ENCODE measurements at regions not wholly inside any gene's neighbourhood (a gene's known extent, or its start where the extent isn't known, plus 50 kb on each side); places are given as distances from the start of the nearest gene placed in this dataset.

- TF ChIP-seq CTCF (conservative IDR thresholded peaks at IDR 0.05; ENCODE audit: low read depth, low read length), result no peak
- no peak for TF ChIP-seq EZH2 (IDR thresholded peaks at IDR 0.05; ENCODE audit: low read length, unreplicated experiment)
- TF ChIP-seq EZH2phosphoT487 (IDR thresholded peaks at IDR 0.05; ENCODE audit: borderline replicate concordance, low read length), result no peak
Measured at GRCh38 chr4:37510626-37511025, 175.6 kb downstream of the RELL1 start.
